ENCODE measurements at regions not wholly inside any gene's neighbourhood (a gene's known extent, or its start where the extent isn't known, plus 50 kb on each side); places are given as distances from the start of the nearest gene placed in this dataset.

- no peak for TF ChIP-seq EZH2phosphoT487 (IDR thresholded peaks at IDR 0.05; ENCODE audit: low read depth)
- no peak for TF ChIP-seq CTCF (IDR thresholded peaks at IDR 0.05; ENCODE audit: low read depth, low read length)
These were observed 607.4 kb upstream of the B3GAT1 start for GRCh38 chr11:135019343-135019871.
